ENCODE measurements at regions not wholly inside any gene's neighbourhood (a gene's known extent, or its start where the extent isn't known, plus 50 kb on each side); places are given as distances from the start of the nearest gene placed in this dataset.
"Not testable (repeated sequence)": the region's sequence is repeated elsewhere in the genome, so short reads cannot be mapped to it uniquely, and the experiment has no call there.

DNA sequence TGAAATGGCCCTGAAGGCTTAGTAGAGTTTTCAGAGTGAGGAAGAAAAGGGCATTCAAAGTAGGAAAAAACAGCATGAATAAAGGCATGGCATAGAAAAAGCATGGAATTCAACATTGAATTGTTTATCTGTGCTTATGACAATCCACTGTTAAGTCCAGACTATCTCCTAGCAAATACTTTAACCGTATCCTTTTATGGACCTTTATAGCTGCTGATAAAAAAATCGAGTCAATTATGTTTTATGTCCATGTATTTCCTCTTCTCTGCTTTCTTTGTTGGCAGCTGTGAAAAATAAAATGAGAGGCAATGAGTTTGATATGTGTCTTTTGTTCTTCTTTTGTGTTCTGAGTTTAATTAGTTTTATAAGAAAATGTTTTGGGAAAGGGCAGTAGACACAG is 70.4 kb downstream of the TDRD15 start:
- no peaks in the 10 kb centered on the region for H3K9me3 ChIP-seq (ENCODE audit: control insufficient read depth in 3 of 3, low read length in 3 of 3)
- H3K4me1 ChIP-seq (ENCODE audit: control insufficient read depth in 3 of 3, insufficient read depth in 3 of 3, low read length in 3 of 3) = no peaks in the 10 kb centered on the region
- no peak overlapping the region for H3K27ac ChIP-seq (ENCODE audit: low read depth, low read length)
- no peak overlapping the region for H3K9ac ChIP-seq (ENCODE audit: low read depth in 1 of 3, low read length in 3 of 3)
- H3K4me3 ChIP-seq (ENCODE audit: low read length in 3 of 3) = no peak overlapping the region
- no peaks in the 10 kb centered on the region for H3K27me3 ChIP-seq (ENCODE audit: control insufficient read depth in 3 of 3, insufficient read depth in 3 of 3, low read length in 3 of 3)
- no peaks in the 10 kb centered on the region for H3K36me3 ChIP-seq (ENCODE audit: control insufficient read depth in 3 of 3, insufficient read depth in 3 of 3, low read length in 3 of 3)

DNA sequence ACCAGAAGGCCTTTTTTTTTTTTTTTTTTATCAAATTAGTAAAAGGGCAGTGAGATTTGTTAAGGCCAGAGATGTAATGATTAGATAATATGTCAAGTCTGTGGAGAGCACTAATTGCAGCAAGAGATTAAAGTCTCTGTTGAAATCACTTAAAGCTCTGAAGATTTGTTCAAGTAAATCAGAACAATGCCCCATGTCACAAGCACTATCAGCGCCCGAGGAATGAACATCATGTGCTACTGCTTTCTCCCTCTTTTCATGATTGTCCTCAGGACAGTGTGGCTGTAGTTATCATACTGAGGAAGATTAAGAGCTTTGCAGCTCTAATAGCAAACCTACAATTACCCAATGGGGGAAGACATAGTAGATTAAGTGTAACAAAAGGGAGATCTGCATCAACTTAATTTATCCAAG is 71.1 kb downstream of the TDRD15 start:
- H3K36me3 ChIP-seq (ENCODE audit: control insufficient read depth in 3 of 3, insufficient read depth in 3 of 3, low read length in 3 of 3) = no peaks in the 10 kb centered on the region
- no peak overlapping the region for H3K4me3 ChIP-seq (ENCODE audit: low read length in 3 of 3)
- H3K4me1 ChIP-seq (ENCODE audit: control insufficient read depth in 3 of 3, insufficient read depth in 3 of 3, low read length in 3 of 3) = no peaks in the 10 kb centered on the region
- H3K9ac ChIP-seq (ENCODE audit: low read depth in 1 of 3, low read length in 3 of 3) = no peak overlapping the region
- no peak overlapping the region for H3K27ac ChIP-seq (ENCODE audit: low read depth, low read length)
- H3K27me3 ChIP-seq (ENCODE audit: control insufficient read depth in 3 of 3, insufficient read depth in 3 of 3, low read length in 3 of 3) = no peaks in the 10 kb centered on the region
- no peaks in the 10 kb centered on the region for H3K9me3 ChIP-seq (ENCODE audit: control insufficient read depth in 3 of 3, low read length in 3 of 3)

DNA sequence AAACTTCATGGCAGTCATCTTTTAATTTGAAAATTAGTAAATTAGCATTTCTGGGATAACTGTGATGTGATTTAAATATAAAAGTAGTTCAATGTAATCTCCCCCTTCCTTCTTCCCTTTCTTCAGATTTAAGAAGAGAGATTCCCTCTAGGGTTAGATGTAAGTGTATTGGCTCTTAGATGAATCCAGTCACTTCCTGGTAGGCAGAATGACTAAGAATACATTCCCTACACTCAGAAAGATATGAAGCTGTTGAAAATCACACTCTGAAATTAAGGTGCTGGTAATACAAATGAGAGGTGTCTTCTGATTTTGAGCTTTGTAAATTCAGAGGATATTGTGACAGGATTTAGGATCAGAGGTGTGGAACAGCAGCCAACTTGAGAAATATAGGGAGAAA is 71.6 kb downstream of the TDRD15 start:
- H3K27me3 ChIP-seq (ENCODE audit: control insufficient read depth in 3 of 3, insufficient read depth in 3 of 3, low read length in 3 of 3) = no peaks in the 10 kb centered on the region

DNA sequence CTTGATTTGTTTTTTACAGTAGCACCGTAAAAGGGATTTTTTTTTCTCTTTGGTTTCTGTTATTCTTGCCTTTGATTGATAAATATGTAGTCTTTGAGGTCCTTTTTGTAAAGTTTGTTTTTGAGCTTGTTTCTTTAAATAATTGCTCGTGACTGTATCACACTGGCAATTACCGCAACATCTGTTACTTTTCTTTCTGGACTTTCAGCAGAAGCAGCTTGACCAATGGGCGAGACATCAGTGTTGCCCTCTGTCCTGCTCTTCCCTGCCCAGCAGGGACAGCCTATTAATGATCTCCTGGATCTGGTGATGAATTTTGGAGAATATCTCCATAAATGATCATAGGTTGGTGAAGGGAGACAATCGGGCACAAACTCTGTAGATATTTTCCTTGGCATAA is 74.9 kb downstream of the TDRD15 start:
- Histone ChIP-seq H3K27me3 (ENCODE audit: control insufficient read depth in 3 of 3, insufficient read depth in 3 of 3, low read length in 3 of 3) (no peaks in the 10 kb centered on the region), H3K27ac (ENCODE audit: low read depth, low read length) (no peak overlapping the region), H3K4me1 (ENCODE audit: control insufficient read depth in 3 of 3, insufficient read depth in 3 of 3, low read length in 3 of 3) (no peaks in the 10 kb centered on the region), H3K36me3 (ENCODE audit: control insufficient read depth in 3 of 3, insufficient read depth in 3 of 3, low read length in 3 of 3) (no peaks in the 10 kb centered on the region), H3K9ac (ENCODE audit: low read depth in 1 of 3, low read length in 3 of 3) (no peak overlapping the region), H3K9me3 (ENCODE audit: control insufficient read depth in 3 of 3, low read length in 3 of 3) (no peaks in the 10 kb centered on the region), H3K4me3 (ENCODE audit: low read length in 3 of 3) (no peak overlapping the region)

More for the DNA sequence above, 71.6 kb downstream of the TDRD15 start:
- Histone ChIP-seq H3K4me1 (ENCODE audit: control insufficient read depth in 3 of 3, insufficient read depth in 3 of 3, low read length in 3 of 3) (no peaks in the 10 kb centered on the region), H3K4me3 (ENCODE audit: low read length in 3 of 3) (no peak overlapping the region), H3K9ac (ENCODE audit: low read depth in 1 of 3, low read length in 3 of 3) (no peak overlapping the region), H3K36me3 (ENCODE audit: control insufficient read depth in 3 of 3, insufficient read depth in 3 of 3, low read length in 3 of 3) (no peaks in the 10 kb centered on the region), H3K9me3 (ENCODE audit: control insufficient read depth in 3 of 3, low read length in 3 of 3) (no peaks in the 10 kb centered on the region), H3K27ac (ENCODE audit: low read depth, low read length) (no peak overlapping the region)

DNA sequence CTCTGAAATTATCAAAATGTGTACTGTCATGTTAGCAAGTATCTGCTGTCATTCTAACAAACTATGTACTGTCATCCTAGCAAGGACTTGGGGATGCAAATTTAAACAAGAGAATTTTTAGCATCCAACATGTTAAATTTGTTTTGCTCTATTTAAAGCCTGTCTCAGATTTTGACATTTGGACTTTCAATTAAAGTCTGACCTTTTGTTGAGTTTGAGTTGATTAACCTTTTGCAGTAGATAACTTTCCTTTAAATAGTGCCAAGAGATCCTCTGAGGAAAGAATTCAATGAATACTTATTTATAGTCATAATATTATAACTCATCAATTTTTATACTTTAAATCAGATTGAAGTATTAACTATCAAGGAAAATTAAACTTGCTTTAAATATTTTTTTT is 80.2 kb downstream of the TDRD15 start:
- Histone ChIP-seq H3K36me3 (ENCODE audit: control insufficient read depth in 3 of 3, insufficient read depth in 3 of 3, low read length in 3 of 3) (no peaks in the 10 kb centered on the region), H3K4me3 (ENCODE audit: low read length in 3 of 3) (no peak overlapping the region), H3K9me3 (ENCODE audit: control insufficient read depth in 3 of 3, low read length in 3 of 3) (no peaks in the 10 kb centered on the region), H3K4me1 (ENCODE audit: control insufficient read depth in 3 of 3, insufficient read depth in 3 of 3, low read length in 3 of 3) (no peaks in the 10 kb centered on the region), H3K9ac (ENCODE audit: low read depth in 1 of 3, low read length in 3 of 3) (no peak overlapping the region), H3K27me3 (ENCODE audit: control insufficient read depth in 3 of 3, insufficient read depth in 3 of 3, low read length in 3 of 3) (no peaks in the 10 kb centered on the region), H3K27ac (ENCODE audit: low read depth, low read length) (no peak overlapping the region)

DNA sequence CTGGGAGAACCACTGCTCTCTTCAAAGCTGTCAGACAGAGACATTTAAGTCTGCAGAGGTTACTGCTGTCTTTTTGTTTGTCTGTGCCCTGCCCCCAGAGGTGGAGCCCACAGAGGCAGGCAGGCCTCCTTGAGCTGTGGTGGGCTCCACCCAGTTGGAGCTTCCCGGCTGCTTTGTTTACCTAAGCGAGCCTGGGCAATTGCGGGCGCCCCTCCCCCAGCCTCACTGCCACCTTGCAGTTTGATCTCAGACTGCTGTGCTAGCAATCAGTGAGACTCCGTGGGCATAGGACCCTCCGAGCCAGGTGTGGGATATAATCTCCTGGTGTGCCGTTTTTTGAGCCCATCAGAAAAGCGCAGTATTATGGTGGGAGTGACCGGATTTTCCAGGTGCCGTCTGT is 90.3 kb downstream of the TDRD15 start:
- not testable (repeated sequence) for H3K27me3 ChIP-seq (ENCODE audit: control insufficient read depth in 3 of 3, insufficient read depth in 3 of 3, low read length in 3 of 3); H3K4me1 ChIP-seq (ENCODE audit: control insufficient read depth in 3 of 3, insufficient read depth in 3 of 3, low read length in 3 of 3); H3K27ac ChIP-seq (ENCODE audit: low read depth, low read length); H3K9ac ChIP-seq (ENCODE audit: low read depth in 1 of 3, low read length in 3 of 3); H3K9me3 ChIP-seq (ENCODE audit: control insufficient read depth in 3 of 3, low read length in 3 of 3); H3K4me3 ChIP-seq (ENCODE audit: low read length in 3 of 3); H3K36me3 ChIP-seq (ENCODE audit: control insufficient read depth in 3 of 3, insufficient read depth in 3 of 3, low read length in 3 of 3)

DNA sequence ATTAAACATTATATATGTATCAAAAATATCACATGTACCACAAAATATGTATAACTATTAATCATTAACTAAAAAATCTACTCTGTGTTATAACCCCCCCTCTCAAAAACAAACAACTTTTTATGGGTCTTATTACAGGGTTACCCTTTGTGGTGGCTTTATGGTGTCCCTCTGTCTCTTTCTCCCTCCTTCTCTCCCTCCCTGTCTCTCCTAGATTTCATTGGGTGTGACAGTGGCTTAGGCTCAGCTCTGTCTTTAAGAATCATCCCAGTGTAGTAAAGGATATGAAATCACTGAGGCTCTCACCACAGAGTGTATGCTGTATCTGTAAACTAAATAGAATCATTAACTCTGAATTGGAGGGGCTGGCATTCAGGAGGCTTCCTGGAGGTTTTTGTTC is 93.7 kb downstream of the TDRD15 start:
- Histone ChIP-seq H3K9me3 (ENCODE audit: control insufficient read depth in 3 of 3, low read length in 3 of 3) (no peaks in the 10 kb centered on the region), H3K27me3 (ENCODE audit: control insufficient read depth in 3 of 3, insufficient read depth in 3 of 3, low read length in 3 of 3) (no peaks in the 10 kb centered on the region), H3K4me3 (ENCODE audit: low read length in 3 of 3) (no peak overlapping the region), H3K9ac (ENCODE audit: low read depth in 1 of 3, low read length in 3 of 3) (no peak overlapping the region), H3K27ac (ENCODE audit: low read depth, low read length) (no peak overlapping the region), H3K36me3 (ENCODE audit: control insufficient read depth in 3 of 3, insufficient read depth in 3 of 3, low read length in 3 of 3) (no peaks in the 10 kb centered on the region), H3K4me1 (ENCODE audit: control insufficient read depth in 3 of 3, insufficient read depth in 3 of 3, low read length in 3 of 3) (no peaks in the 10 kb centered on the region)

DNA sequence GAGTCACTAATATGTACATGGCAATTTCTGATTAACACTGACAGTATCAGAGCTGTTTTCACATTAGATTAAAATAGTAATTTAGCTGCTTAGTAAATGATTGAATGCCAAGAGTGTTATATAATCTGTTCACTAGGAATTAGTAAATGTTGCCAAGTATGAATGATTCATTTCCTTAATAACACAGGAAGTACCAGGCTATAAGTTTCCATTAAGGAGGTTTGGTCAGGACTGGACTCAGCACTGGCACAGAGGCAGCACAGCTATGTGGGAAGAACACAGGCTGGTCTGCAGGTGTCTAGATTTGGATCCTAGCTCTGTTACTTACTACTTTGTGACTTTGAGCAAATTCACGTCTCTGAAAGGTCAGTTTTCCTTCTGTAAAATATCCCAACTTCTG is 97.2 kb downstream of the TDRD15 start:
- no peak overlapping the region for H3K4me3 ChIP-seq (ENCODE audit: low read length in 3 of 3)
- no peaks in the 10 kb centered on the region for H3K27me3 ChIP-seq (ENCODE audit: control insufficient read depth in 3 of 3, insufficient read depth in 3 of 3, low read length in 3 of 3)
- no peaks in the 10 kb centered on the region for H3K36me3 ChIP-seq (ENCODE audit: control insufficient read depth in 3 of 3, insufficient read depth in 3 of 3, low read length in 3 of 3)
- no peaks in the 10 kb centered on the region for H3K9me3 ChIP-seq (ENCODE audit: control insufficient read depth in 3 of 3, low read length in 3 of 3)
- no peaks in the 10 kb centered on the region for H3K4me1 ChIP-seq (ENCODE audit: control insufficient read depth in 3 of 3, insufficient read depth in 3 of 3, low read length in 3 of 3)
- H3K9ac ChIP-seq (ENCODE audit: low read depth in 1 of 3, low read length in 3 of 3) = no peak overlapping the region
- no peak overlapping the region for H3K27ac ChIP-seq (ENCODE audit: low read depth, low read length)

DNA sequence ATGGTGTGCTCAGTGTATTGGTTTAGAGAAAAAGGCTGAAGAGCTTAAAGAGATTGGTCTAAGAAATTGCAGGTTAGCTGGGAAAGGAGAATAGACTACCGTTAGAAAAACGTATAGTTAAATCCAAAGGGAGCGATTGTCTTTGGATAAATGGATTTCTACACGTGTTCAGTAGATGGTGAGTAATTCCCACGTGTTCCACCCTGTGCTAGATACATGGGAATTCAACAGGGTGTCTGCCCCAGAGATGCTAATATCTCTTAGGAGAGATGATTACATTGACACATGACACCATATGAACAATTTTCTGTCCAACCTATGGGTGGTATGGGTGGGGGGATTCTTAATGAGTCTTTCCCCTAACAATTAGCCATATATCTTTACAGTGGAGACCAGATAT is 99.8 kb downstream of the TDRD15 start:
- Histone ChIP-seq H3K9me3 (ENCODE audit: control insufficient read depth in 3 of 3, low read length in 3 of 3) (no peaks in the 10 kb centered on the region), H3K9ac (ENCODE audit: low read depth in 1 of 3, low read length in 3 of 3) (no peak overlapping the region), H3K4me1 (ENCODE audit: control insufficient read depth in 3 of 3, insufficient read depth in 3 of 3, low read length in 3 of 3) (no peaks in the 10 kb centered on the region), H3K4me3 (ENCODE audit: low read length in 3 of 3) (no peak overlapping the region), H3K27me3 (ENCODE audit: control insufficient read depth in 3 of 3, insufficient read depth in 3 of 3, low read length in 3 of 3) (no peaks in the 10 kb centered on the region), H3K36me3 (ENCODE audit: control insufficient read depth in 3 of 3, insufficient read depth in 3 of 3, low read length in 3 of 3) (no peaks in the 10 kb centered on the region), H3K27ac (ENCODE audit: low read depth, low read length) (no peak overlapping the region)

DNA sequence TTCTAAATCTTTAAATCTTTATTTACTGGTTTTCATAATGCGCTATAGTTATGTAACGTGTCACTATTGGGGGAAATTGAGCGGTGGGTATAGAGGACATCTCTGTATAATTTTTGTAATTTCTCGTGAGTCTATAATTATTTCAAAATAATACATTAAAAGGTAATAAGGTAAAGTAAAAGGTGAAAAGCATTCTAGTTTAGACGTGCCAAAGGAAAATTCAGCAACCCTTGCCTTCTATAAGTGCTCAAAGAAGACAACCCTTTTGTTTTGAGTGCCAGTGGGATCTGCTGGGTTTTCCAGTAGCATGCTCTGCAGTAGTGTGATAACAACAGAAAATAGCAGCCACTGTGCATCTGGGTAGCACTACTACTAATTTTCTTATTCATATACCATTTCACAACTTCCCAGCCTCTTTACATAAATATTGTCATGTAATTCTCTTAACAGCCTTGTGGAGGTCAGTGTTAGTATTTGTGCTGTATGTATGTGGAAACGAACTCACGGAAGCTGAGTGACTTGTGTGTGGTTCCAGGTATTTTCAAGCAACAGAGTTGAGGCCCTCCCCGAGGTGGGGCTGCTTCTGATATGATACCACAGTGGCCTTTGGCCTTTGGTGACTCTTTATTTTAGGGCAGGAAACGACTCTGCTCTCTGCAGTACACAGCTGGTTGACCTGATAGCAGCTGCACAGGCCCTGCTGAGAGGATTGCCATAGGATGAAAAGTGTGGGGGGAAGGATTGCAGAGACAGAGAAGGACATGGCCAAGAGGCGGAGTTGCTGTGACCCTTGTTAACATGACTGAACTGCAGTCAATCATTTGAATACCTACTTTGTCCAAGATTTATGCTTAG is 104.5 kb downstream of the TDRD15 start:
- Histone ChIP-seq H3K9ac (ENCODE audit: low read depth in 1 of 3, low read length in 3 of 3) (no peak overlapping the region), H3K4me1 (ENCODE audit: control insufficient read depth in 3 of 3, insufficient read depth in 3 of 3, low read length in 3 of 3) (no peaks in the 10 kb centered on the region), H3K27me3 (ENCODE audit: control insufficient read depth in 3 of 3, insufficient read depth in 3 of 3, low read length in 3 of 3) (no peaks in the 10 kb centered on the region), H3K27ac (ENCODE audit: low read depth, low read length) (no peak overlapping the region), H3K4me3 (ENCODE audit: low read length in 3 of 3) (no peak overlapping the region), H3K9me3 (ENCODE audit: control insufficient read depth in 3 of 3, low read length in 3 of 3) (no peaks in the 10 kb centered on the region), H3K36me3 (ENCODE audit: control insufficient read depth in 3 of 3, insufficient read depth in 3 of 3, low read length in 3 of 3) (no peaks in the 10 kb centered on the region)
